ENCODE measurements at regions not wholly inside any gene's neighbourhood (a gene's known extent, or its start where the extent isn't known, plus 50 kb on each side); places are given as distances from the start of the nearest gene placed in this dataset.

DNA sequence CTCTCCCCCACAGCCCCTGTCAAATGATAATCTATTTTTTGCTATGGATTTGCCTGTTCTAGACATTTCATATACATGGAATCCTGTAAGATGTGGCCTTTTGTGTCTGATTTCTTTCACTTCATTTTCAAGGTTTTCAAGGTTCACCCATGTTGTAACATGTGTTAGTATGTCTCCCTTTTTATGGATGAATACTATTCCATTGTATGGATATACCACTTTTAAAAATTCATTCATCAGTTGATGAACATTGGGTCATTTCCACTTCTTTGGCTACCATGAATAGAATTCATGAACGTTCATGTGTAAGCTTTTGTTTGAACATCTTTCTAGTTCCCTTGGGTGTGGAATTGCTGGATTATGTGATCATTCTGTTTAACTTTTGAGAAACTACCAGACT lies 94.7 kb upstream of the ZNF366 start (continued):
- TF ChIP-seq KDM1A (IDR thresholded peaks at IDR 0.05; ENCODE audit: borderline replicate concordance, low read length) (no peak), PHF8 (conservative IDR thresholded peaks at IDR 0.05; ENCODE audit: low read depth, low read length) (no peak)

Data from H1 (cell line).